ENCODE measurements at regions not wholly inside any gene's neighbourhood (a gene's known extent, or its start where the extent isn't known, plus 50 kb on each side); places are given as distances from the start of the nearest gene placed in this dataset.

DNA sequence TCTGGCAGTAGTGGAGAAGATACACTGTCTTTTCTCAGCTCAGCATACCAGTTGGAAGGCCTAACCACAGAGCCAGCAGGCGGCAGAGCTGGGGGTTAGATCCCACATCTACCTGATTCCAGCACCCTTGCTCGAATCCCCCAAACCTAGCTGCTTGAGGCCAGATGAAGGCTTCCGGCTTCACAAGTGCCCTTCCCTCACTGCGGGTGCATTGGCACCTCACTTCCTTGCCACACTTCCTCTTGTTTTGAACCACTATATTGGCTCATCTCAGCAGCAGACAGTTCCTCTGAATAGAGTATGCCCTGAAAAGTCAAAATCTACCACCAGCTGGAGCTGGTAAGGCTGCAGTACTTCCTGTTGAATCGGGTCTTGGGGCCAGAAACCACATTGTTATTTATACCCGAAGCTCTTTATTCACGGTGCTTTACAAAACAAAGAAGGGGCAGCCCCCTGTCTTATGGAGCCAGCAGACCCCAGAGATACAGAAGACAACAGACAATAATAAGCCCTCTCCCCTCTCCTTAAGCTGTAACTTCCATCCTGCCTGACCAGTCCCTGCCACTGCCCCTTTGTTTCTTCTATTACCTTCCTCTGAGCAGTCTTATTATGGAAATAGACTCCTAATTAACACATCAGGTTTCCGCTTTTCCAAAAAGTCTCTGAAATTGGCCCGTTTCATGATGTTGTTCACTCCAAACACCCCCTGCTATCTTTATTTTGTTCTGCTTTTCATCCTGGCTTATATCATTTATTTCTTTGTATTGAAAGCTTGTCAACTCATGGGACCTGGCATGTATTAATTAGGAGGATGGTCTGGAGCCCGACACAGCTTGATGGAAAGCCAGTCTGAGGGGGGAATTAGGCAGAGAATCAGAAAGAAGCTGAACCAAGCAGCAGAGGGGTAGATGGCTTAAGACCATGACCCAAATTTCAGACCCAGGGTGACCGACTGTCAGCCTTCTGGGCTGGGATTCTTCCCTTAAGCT is 233.5 kb downstream of the EFCAB11 start:
- H3K36me3 Mint-ChIP-seq (ENCODE audit: low read depth), result no peaks in the 10 kb centered on the region
- peaks cover 3% of the 10 kb centered on the region for H3K9me3 Mint-ChIP-seq
- H3K4me3 Mint-ChIP-seq, result peak overlapping the region; percentile 69
- intact Hi-C loops (cut with micrococcal nuclease), result loop anchor here (1.0 to 5.0 kb wide), 10 partner anchors 20 to 1729 kb away; partner anchors contain the start of genes FOXN3 and GALC
- no peaks in the 10 kb centered on the region for H3K27me3 Mint-ChIP-seq
- peak; percentile 45 for DNase-seq
- CTCF ChIA-PET, result interaction anchor here (0.9 to 1.8 kb wide), 7 partner anchors 19 to 385 kb away, joined by 3 to 9 read pairs (median 3); no protein-coding TSS in a partner anchor
- H3K4me1 Mint-ChIP-seq, result peaks cover 66% of the 10 kb centered on the region
- POLR2A ChIA-PET, result interaction anchor here (0.6 to 3.0 kb wide), 21 partner anchors 9 to 556 kb away, joined by 3 to 22 read pairs (median 5); no protein-coding TSS in a partner anchor
- TF ChIP-seq, protein P1, sequence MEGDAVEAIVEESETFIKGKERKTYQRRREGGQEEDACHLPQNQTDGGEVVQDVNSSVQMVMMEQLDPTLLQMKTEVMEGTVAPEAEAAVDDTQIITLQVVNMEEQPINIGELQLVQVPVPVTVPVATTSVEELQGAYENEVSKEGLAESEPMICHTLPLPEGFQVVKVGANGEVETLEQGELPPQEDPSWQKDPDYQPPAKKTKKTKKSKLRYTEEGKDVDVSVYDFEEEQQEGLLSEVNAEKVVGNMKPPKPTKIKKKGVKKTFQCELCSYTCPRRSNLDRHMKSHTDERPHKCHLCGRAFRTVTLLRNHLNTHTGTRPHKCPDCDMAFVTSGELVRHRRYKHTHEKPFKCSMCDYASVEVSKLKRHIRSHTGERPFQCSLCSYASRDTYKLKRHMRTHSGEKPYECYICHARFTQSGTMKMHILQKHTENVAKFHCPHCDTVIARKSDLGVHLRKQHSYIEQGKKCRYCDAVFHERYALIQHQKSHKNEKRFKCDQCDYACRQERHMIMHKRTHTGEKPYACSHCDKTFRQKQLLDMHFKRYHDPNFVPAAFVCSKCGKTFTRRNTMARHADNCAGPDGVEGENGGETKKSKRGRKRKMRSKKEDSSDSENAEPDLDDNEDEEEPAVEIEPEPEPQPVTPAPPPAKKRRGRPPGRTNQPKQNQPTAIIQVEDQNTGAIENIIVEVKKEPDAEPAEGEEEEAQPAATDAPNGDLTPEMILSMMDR (IDR thresholded peaks at IDR 0.05), result no peak
- peak; percentile 90 for ATAC-seq (ENCODE audit: low read depth)
- H3K27ac Mint-ChIP-seq, result peak overlapping the region; percentile 95

DNA sequence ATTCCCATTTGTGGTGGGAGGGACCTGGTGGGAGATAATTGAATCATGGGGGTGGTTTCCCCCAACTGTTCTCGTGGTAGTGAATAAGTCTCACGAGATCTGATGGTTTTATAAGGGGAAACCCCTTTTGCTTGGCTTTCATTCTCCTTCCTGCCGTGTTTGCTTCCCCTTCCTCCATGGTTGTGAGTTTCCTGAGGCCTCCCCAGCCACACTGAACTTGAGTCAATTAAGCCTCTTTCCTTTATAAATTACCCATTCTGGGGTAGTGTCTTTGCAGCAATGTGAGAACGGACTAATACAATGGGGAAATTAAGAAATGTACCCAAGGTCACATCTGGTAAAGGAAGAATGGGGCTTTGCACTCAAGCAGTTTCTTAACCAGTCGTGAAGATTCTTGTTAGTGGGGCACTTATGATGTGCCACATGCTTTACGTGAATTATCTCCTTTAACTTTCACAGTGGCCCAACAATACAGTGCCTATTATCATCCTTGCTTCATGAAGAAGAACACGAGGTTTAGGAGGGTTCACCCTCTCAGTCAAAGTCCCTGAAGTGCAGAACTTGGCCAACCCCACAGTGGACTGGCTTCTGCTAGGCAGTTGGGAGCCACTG is 234.3 kb downstream of the EFCAB11 start:
- H3K27ac Mint-ChIP-seq, result peak overlapping the region; percentile 95
- ChIA-PET CTCF (interaction anchor here (0.9 to 1.7 kb wide), 5 partner anchors 18 to 304 kb away, joined by 3 to 9 read pairs (median 3); no protein-coding TSS in a partner anchor), POLR2A (interaction anchor here (0.6 to 3.0 kb wide), 16 partner anchors 17 to 1789 kb away, joined by 3 to 22 read pairs (median 4); no protein-coding TSS in a partner anchor)
- H3K27me3 Mint-ChIP-seq, result no peaks in the 10 kb centered on the region
- no peaks in the 10 kb centered on the region for H3K36me3 Mint-ChIP-seq (ENCODE audit: low read depth)
- ATAC-seq (ENCODE audit: low read depth), result no peak
- H3K4me3 Mint-ChIP-seq, result peak overlapping the region; percentile 69
- intact Hi-C loops (cut with micrococcal nuclease), result loop anchor here (1.0 to 5.0 kb wide), 7 partner anchors 39 to 1728 kb away; partner anchors contain the start of genes FOXN3 and GALC
- no peak for DNase-seq
- peaks cover 62% of the 10 kb centered on the region for H3K4me1 Mint-ChIP-seq
- TF ChIP-seq, protein P1 (IDR thresholded peaks at IDR 0.05), result no peak
- H3K9me3 Mint-ChIP-seq, result peaks cover 3% of the 10 kb centered on the region

DNA sequence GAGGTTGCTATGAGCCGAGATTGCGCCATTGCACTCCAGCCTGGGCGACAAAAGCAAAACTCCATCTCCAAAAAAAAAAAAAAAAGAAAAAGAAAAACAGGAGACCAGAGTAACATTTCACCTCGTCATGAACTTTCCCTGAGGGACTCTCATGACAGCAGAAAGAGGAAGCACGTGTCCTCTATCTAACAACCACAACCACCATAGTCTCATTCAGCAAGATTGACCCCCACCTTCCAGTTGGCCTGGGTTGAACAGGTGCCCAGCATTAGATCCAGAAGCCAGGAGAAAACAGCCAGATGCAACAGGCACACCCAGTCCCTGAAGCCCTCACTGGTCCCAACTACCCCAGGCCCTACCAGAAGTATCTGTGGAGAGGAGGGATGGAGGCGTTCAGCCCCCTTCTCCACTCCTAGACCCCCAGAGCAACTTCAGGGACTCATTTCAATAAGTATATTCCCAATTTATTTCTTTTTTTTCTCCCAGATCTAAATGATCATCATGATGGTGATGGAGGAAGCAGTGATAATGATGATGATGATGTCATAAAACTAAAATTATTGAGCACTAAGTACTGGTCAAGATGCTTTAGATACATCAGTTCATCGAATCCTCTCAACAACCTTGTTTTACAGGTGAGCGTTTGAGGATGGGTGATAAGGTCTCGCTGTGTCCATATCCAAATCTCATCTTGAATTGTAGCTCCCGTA is 235.0 kb downstream of the EFCAB11 start:
- intact Hi-C loops (cut with micrococcal nuclease), result loop anchor here (1.0 to 5.0 kb wide), 9 partner anchors 39 to 1727 kb away; partner anchors contain the start of genes EFCAB11, FOXN3, GALC and TDP1
- peak; percentile 43 for ATAC-seq (ENCODE audit: low read depth)
- H3K27me3 Mint-ChIP-seq, result no peaks in the 10 kb centered on the region
- no peak for DNase-seq
- H3K4me1 Mint-ChIP-seq, result peaks cover 56% of the 10 kb centered on the region
- peak overlapping the region; percentile 95 for H3K27ac Mint-ChIP-seq
- ChIA-PET CTCF (no interaction called here), POLR2A (interaction anchor here (0.6 to 3.0 kb wide), 3 partner anchors 17 to 1789 kb away, joined by 3 to 22 read pairs (median 15); no protein-coding TSS in a partner anchor)
- peaks cover 3% of the 10 kb centered on the region for H3K9me3 Mint-ChIP-seq
- peak overlapping the region; percentile 69 for H3K4me3 Mint-ChIP-seq
- TF ChIP-seq, protein P1 (IDR thresholded peaks at IDR 0.05), result no peak
- no peaks in the 10 kb centered on the region for H3K36me3 Mint-ChIP-seq (ENCODE audit: low read depth)

DNA sequence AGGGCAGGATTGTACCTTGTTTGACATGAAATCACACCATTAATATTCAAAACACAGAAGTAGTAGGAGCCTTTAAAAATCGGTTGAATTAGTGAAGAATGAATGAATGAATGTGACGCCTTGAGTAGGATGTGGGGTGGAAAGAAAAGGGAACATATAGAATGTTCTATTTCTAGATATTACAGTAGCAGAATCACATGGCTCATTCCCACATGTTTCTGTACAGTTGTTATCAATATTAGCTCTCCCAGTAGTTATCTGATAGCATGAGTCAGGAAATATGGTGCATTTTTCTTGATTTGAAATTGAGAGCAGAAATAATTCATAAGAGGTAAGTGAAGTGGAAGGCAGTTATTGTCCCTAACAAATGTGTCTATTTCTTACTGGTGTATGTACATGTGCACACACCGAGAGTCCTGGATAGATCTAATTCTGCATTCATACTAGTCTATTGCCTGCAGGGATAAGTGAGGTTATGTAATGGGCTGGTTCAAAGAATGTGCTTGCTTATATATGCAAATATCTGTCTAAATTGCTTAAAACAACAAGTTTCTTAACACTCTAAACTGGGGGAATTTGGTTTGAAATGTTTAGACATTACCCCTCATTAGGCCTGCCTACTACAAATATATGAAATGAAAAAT is 245.4 kb downstream of the EFCAB11 start:
- peaks cover 8% of the 10 kb centered on the region for H3K9me3 Mint-ChIP-seq
- TF ChIP-seq, protein P1 (IDR thresholded peaks at IDR 0.05), result no peak
- ATAC-seq (ENCODE audit: low read depth), result no peak
- H3K36me3 Mint-ChIP-seq (ENCODE audit: low read depth), result no peaks in the 10 kb centered on the region
- CTCF ChIA-PET, result no interaction called here
- no peaks in the 10 kb centered on the region for H3K27me3 Mint-ChIP-seq
- DNase-seq, result no peak
- intact Hi-C loops (cut with micrococcal nuclease), result no loop called here
- H3K4me3 Mint-ChIP-seq, result no peak overlapping the region
- no peaks in the 10 kb centered on the region for H3K4me1 Mint-ChIP-seq
- no peak overlapping the region for H3K27ac Mint-ChIP-seq
- POLR2A ChIA-PET, result no interaction called here

Measured in activated B cell treated with CpG ODN at 0.5 μM for 24 hours (primary cell).